ENCODE measurements at regions not wholly inside any gene's neighbourhood (a gene's known extent, or its start where the extent isn't known, plus 50 kb on each side); places are given as distances from the start of the nearest gene placed in this dataset.

DNA sequence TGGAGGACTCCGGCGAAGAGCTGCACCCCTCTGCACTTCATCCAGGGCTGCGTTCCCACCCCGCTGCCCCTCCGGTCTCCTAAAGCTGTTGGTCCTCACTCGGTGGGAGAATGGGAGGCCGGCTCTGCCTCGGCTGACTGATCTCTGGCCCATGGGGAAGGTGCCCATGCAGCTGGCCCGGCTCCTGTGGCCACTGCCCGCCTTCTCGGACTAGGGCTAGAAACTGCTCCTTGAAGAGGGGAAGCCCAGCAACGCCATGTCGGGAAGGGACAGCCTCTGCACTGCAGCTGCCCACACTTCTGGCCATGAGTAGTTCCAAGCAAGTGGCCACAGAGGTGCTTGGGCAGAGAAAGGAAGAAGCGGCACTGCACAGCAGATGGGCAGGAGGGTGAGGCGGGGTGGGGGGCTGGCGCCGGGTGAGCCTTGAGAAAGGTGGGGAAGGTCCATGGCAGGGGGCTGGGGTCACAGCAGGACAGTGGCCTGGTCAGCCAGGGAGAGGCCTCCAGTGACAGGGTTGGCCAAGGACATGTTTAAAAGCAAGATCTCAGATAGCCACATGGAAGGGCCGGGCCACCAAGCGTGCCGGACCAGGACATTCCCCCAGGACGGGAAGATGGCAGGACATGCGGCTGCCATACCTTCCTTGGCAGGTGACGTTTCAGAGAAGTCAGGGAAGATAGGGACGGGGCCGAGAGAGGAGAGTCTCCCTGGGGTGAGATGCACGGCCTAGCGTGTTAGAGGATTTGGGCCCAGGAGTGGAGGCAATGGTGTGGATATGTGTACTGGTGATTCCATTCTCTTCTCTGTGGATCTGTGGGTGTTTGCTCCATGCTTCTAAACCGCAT is 158.8 kb upstream of the HDAC4 start:
- Histone ChIP-seq H3K27me3 (ENCODE audit: control insufficient read depth in 4 of 4, insufficient read depth in 4 of 4, low read length in 3 of 4) (peaks cover 0 to 8% (median 0%) of the 10 kb centered on the region in 4 donors), H3K36me3 (ENCODE audit: control insufficient read depth in 4 of 4, insufficient read depth in 3 of 4, low read depth in 1 of 4, low read length in 3 of 4) (no peaks in the 10 kb centered on the region), H3K27ac (ENCODE audit: low read depth in 1 of 2, low read length in 2 of 2) (no peak overlapping the region), H3K9ac (ENCODE audit: low read depth in 1 of 2, low read length in 2 of 2) (no peak overlapping the region), H3K9me3 (ENCODE audit: control insufficient read depth in 4 of 4, low read length in 3 of 4) (no peaks in the 10 kb centered on the region), H3K4me3 (ENCODE audit: low read depth in 1 of 3, low read length in 3 of 3) (no peak overlapping the region), H3K4me1 (ENCODE audit: control insufficient read depth in 4 of 4, insufficient read depth in 4 of 4, low read length in 3 of 4) (no peaks in the 10 kb centered on the region)
- DNase-seq (ENCODE audit: low spot score) = no peak
- TF ChIP-seq HNF4G (IDR thresholded peaks at IDR 0.05) (no peak), RAD21 (IDR thresholded peaks at IDR 0.05) (no peak), NR2F2 (IDR thresholded peaks at IDR 0.05) (no peak), GABPA (IDR thresholded peaks at IDR 0.05 in 1 of 2, conservative IDR thresholded peaks at IDR 0.05 in 1 of 2) (no peak), FOXA2 (IDR thresholded peaks at IDR 0.05) (no peak), RXRA (IDR thresholded peaks at IDR 0.05) (no peak), SP1 (IDR thresholded peaks at IDR 0.05) (no peak), JUND (IDR thresholded peaks at IDR 0.05) (no peak), YY1 (IDR thresholded peaks at IDR 0.05) (no peak), TAF1 (conservative IDR thresholded peaks at IDR 0.05) (no peak), FOXA1 (IDR thresholded peaks at IDR 0.05) (no peak), EGR1 (IDR thresholded peaks at IDR 0.05; ENCODE audit: low read depth in 2 of 2) (no peak), HNF4A (conservative IDR thresholded peaks at IDR 0.05) (no peak)
- TF ChIP-seq, protein P1, sequence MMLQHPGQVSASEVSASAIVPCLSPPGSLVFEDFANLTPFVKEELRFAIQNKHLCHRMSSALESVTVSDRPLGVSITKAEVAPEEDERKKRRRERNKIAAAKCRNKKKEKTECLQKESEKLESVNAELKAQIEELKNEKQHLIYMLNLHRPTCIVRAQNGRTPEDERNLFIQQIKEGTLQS (IDR thresholded peaks at IDR 0.05) = no peak
- TF ChIP-seq, protein P2, sequence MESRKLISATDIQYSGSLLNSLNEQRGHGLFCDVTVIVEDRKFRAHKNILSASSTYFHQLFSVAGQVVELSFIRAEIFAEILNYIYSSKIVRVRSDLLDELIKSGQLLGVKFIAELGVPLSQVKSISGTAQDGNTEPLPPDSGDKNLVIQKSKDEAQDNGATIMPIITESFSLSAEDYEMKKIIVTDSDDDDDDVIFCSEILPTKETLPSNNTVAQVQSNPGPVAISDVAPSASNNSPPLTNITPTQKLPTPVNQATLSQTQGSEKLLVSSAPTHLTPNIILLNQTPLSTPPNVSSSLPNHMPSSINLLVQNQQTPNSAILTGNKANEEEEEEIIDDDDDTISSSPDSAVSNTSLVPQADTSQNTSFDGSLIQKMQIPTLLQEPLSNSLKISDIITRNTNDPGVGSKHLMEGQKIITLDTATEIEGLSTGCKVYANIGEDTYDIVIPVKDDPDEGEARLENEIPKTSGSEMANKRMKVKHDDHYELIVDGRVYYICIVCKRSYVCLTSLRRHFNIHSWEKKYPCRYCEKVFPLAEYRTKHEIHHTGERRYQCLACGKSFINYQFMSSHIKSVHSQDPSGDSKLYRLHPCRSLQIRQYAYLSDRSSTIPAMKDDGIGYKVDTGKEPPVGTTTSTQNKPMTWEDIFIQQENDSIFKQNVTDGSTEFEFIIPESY (IDR thresholded peaks at IDR 0.05) = no peak
- TF ChIP-seq, protein P3, sequence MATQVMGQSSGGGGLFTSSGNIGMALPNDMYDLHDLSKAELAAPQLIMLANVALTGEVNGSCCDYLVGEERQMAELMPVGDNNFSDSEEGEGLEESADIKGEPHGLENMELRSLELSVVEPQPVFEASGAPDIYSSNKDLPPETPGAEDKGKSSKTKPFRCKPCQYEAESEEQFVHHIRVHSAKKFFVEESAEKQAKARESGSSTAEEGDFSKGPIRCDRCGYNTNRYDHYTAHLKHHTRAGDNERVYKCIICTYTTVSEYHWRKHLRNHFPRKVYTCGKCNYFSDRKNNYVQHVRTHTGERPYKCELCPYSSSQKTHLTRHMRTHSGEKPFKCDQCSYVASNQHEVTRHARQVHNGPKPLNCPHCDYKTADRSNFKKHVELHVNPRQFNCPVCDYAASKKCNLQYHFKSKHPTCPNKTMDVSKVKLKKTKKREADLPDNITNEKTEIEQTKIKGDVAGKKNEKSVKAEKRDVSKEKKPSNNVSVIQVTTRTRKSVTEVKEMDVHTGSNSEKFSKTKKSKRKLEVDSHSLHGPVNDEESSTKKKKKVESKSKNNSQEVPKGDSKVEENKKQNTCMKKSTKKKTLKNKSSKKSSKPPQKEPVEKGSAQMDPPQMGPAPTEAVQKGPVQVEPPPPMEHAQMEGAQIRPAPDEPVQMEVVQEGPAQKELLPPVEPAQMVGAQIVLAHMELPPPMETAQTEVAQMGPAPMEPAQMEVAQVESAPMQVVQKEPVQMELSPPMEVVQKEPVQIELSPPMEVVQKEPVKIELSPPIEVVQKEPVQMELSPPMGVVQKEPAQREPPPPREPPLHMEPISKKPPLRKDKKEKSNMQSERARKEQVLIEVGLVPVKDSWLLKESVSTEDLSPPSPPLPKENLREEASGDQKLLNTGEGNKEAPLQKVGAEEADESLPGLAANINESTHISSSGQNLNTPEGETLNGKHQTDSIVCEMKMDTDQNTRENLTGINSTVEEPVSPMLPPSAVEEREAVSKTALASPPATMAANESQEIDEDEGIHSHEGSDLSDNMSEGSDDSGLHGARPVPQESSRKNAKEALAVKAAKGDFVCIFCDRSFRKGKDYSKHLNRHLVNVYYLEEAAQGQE (IDR thresholded peaks at IDR 0.05) = no peak
- TF ChIP-seq, protein P4, sequence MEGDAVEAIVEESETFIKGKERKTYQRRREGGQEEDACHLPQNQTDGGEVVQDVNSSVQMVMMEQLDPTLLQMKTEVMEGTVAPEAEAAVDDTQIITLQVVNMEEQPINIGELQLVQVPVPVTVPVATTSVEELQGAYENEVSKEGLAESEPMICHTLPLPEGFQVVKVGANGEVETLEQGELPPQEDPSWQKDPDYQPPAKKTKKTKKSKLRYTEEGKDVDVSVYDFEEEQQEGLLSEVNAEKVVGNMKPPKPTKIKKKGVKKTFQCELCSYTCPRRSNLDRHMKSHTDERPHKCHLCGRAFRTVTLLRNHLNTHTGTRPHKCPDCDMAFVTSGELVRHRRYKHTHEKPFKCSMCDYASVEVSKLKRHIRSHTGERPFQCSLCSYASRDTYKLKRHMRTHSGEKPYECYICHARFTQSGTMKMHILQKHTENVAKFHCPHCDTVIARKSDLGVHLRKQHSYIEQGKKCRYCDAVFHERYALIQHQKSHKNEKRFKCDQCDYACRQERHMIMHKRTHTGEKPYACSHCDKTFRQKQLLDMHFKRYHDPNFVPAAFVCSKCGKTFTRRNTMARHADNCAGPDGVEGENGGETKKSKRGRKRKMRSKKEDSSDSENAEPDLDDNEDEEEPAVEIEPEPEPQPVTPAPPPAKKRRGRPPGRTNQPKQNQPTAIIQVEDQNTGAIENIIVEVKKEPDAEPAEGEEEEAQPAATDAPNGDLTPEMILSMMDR (IDR thresholded peaks at IDR 0.05; ENCODE audit: low read depth, low read length, missing input control) = no peak
- TF ChIP-seq, protein P5, sequence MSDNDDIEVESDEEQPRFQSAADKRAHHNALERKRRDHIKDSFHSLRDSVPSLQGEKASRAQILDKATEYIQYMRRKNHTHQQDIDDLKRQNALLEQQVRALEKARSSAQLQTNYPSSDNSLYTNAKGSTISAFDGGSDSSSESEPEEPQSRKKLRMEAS (IDR thresholded peaks at IDR 0.05) = no peak
- WGBS = 93% methylated on average over 28 of the region's 28 CpGs

Measured in liver (tissue), 8 donors.